ENCODE measurements at regions not wholly inside any gene's neighbourhood (a gene's known extent, or its start where the extent isn't known, plus 50 kb on each side); places are given as distances from the start of the nearest gene placed in this dataset.

GRCh38 chr7:142332421-142332820 is 74.6 kb upstream of the PRSS58 start:
- no peaks in the 10 kb centered on the region for H3F3A ChIP-seq (replicated peaks; ENCODE audit: low read depth)
- H3K36me3 Mint-ChIP-seq (ENCODE audit: low read depth), result no peaks in the 10 kb centered on the region
- peaks cover 14% of the 10 kb centered on the region for H3K4me1 Mint-ChIP-seq
- no peaks in the 10 kb centered on the region for H3K9me3 Mint-ChIP-seq
- no peak overlapping the region for H3K4me2 ChIP-seq
- H2AFZ ChIP-seq, result no peak overlapping the region
- no peaks in the 10 kb centered on the region for H3K27me3 ChIP-seq (ENCODE audit: insufficient read depth)
- H3K27ac ChIP-seq (ENCODE audit: low read depth), result no peak overlapping the region
- H3K4me3 ChIP-seq, result no peak overlapping the region
- no peaks in the 10 kb centered on the region for H3K9me2 ChIP-seq (ENCODE audit: insufficient read depth)
- no peak for TF ChIP-seq POLR2AphosphoS5 (IDR thresholded peaks at IDR 0.05; ENCODE audit: low read depth)
- TF ChIP-seq REST (IDR thresholded peaks at IDR 0.05; ENCODE audit: unreplicated experiment), result no peak
- TF ChIP-seq CREB1 (CRISPR knock-in tag; IDR thresholded peaks at IDR 0.05; ENCODE audit: low read depth), result no peak
- no peak for TF ChIP-seq EZH2 (IDR thresholded peaks at IDR 0.05; ENCODE audit: low read depth, unreplicated experiment)
- TF ChIP-seq ZNF331 (CRISPR knock-in tag; IDR thresholded peaks at IDR 0.05; ENCODE audit: low read depth), result no peak
- TF ChIP-seq ZNF462 (CRISPR knock-in tag; IDR thresholded peaks at IDR 0.05), result no peak
- TF ChIP-seq CTCF (conservative IDR thresholded peaks at IDR 0.05; ENCODE audit: low read depth in 2 of 2), result no peak
- TF ChIP-seq, protein P1, sequence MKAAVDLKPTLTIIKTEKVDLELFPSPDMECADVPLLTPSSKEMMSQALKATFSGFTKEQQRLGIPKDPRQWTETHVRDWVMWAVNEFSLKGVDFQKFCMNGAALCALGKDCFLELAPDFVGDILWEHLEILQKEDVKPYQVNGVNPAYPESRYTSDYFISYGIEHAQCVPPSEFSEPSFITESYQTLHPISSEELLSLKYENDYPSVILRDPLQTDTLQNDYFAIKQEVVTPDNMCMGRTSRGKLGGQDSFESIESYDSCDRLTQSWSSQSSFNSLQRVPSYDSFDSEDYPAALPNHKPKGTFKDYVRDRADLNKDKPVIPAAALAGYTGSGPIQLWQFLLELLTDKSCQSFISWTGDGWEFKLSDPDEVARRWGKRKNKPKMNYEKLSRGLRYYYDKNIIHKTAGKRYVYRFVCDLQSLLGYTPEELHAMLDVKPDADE (IDR thresholded peaks at IDR 0.05), result no peak
- no peak for TF ChIP-seq EZH2phosphoT487 (IDR thresholded peaks at IDR 0.05; ENCODE audit: unreplicated experiment)
- TF ChIP-seq STAT1 (IDR thresholded peaks at IDR 0.05; ENCODE audit: unreplicated experiment), result no peak
- no peak for TF ChIP-seq ZNF114 (CRISPR knock-in tag; IDR thresholded peaks at IDR 0.05)
- TF ChIP-seq NANOG (IDR thresholded peaks at IDR 0.05; ENCODE audit: borderline replicate concordance), result no peak
- TF ChIP-seq JUNB (IDR thresholded peaks at IDR 0.05; ENCODE audit: unreplicated experiment), result no peak
- DNase-seq (ENCODE audit: low spot score), result no peak
- peaks cover 11% of the 10 kb centered on the region; the same call in 1 of the 2 replicates for H3K4me1 ChIP-seq (ENCODE audit: insufficient read depth)
- no peaks in the 10 kb centered on the region for H3K27me3 Mint-ChIP-seq (ENCODE audit: insufficient read depth, low read depth, poor library complexity)
- no peak for ATAC-seq
- no peak overlapping the region for H3K4me3 Mint-ChIP-seq
- H3K79me2 ChIP-seq (replicated peaks; ENCODE audit: insufficient read depth), result no peaks in the 10 kb centered on the region
- H3K27ac Mint-ChIP-seq, result no peak overlapping the region
- H4K20me1 ChIP-seq (replicated peaks; ENCODE audit: insufficient read depth), result no peaks in the 10 kb centered on the region
- H3K36me3 ChIP-seq (ENCODE audit: insufficient read depth), result no peaks in the 10 kb centered on the region

All from GM23338 (cell line).